ENCODE measurements at regions not wholly inside any gene's neighbourhood (a gene's known extent, or its start where the extent isn't known, plus 50 kb on each side); places are given as distances from the start of the nearest gene placed in this dataset.

- ChIA-PET CTCF (no interaction called here), POLR2A (no interaction called here)
- Histone ChIP-seq H3K4me3 (ENCODE audit: low read depth in 2 of 2, low read length in 2 of 2) (no peak overlapping the region), H3K27ac (ENCODE audit: low read length) (no peak overlapping the region), H3K9me3 (ENCODE audit: control insufficient read depth, insufficient read depth, low read depth, low read length) (no peaks in the 10 kb centered on the region), H3K36me3 (ENCODE audit: control insufficient read depth, insufficient read depth, low read length) (no peaks in the 10 kb centered on the region), H3K27me3 (ENCODE audit: control insufficient read depth, insufficient read depth, low read length) (no peaks in the 10 kb centered on the region), H3K4me1 (ENCODE audit: control insufficient read depth, insufficient read depth, low read length) (no peaks in the 10 kb centered on the region)
- TF ChIP-seq POLR2AphosphoS5 (IDR thresholded peaks at IDR 0.05; ENCODE audit: low read depth, low read length): no peak
- in situ Hi-C loops (cut with HindIII; ENCODE audit: low pct_unique_long_range_greater_than_20kb, low sequenced_read_pairs) (no loop called here), intact Hi-C loops (cut with micrococcal nuclease; ENCODE audit: unreplicated experiment) (no loop called here)
- no peak for DNase-seq (ENCODE audit: low read depth, low spot score)
- no TSS peak for BruUV-seq (replicated peaks)
- no peak for ATAC-seq
These were observed 290.7 kb upstream of the FOLH1 start for GRCh38 chr11:49499117-49499516.

DNA sequence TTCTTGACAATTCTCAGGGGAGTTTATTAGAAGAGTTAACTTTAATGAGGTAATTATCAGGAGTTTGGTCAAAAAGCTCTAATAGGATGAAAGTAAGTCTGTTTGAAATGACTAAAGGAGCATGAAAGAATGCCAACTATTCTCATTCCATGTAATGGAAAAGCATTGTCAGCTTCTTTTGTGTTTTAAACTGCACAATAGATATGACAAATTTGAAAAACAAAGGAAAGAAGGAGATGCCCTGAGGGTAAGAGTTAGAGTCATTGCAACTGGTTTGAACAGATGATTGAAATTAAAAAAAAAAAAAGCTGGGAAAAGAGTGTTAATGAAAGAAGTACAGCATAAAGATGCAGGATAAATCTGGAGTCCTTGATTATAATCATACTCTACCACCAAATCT lies 296.8 kb upstream of the FOLH1 start:
- intact Hi-C loops (cut with micrococcal nuclease; ENCODE audit: unreplicated experiment): no loop called here

More for the DNA sequence above, 296.8 kb upstream of the FOLH1 start:
- DNase-seq (ENCODE audit: low read depth, low spot score) (no peak), ATAC-seq (no peak)
- Histone ChIP-seq H3K4me3 (ENCODE audit: low read depth in 2 of 2, low read length in 2 of 2) (no peak overlapping the region), H3K27me3 (ENCODE audit: control insufficient read depth, insufficient read depth, low read length) (no peaks in the 10 kb centered on the region), H3K9me3 (ENCODE audit: control insufficient read depth, insufficient read depth, low read depth, low read length) (no peaks in the 10 kb centered on the region), H3K36me3 (ENCODE audit: control insufficient read depth, insufficient read depth, low read length) (no peaks in the 10 kb centered on the region), H3K4me1 (ENCODE audit: control insufficient read depth, insufficient read depth, low read length) (no peaks in the 10 kb centered on the region), H3K27ac (ENCODE audit: low read length) (no peak overlapping the region)
- ChIA-PET POLR2A (no interaction called here), CTCF (no interaction called here)
- no TSS peak for BruUV-seq (replicated peaks)
- TF ChIP-seq TCF7L2 (IDR thresholded peaks at IDR 0.05; ENCODE audit: low read depth, low read length) (no peak), REST (IDR thresholded peaks at IDR 0.05; ENCODE audit: insufficient read depth in 1 of 2, low read depth in 2 of 2, low read length in 1 of 2) (no peak), SIN3A (IDR thresholded peaks at IDR 0.05; ENCODE audit: borderline replicate concordance, insufficient read depth, low read depth, low read length) (no peak), POLR2AphosphoS5 (IDR thresholded peaks at IDR 0.05; ENCODE audit: low read depth, low read length) (no peak), CTCF (IDR thresholded peaks at IDR 0.05) (no peak)
- in situ Hi-C loops (cut with HindIII; ENCODE audit: low pct_unique_long_range_greater_than_20kb, low sequenced_read_pairs): no loop called here
